Mesenchymal stem cell (in vitro differentiated cells and primary cell): ENCODE measurements at regions not wholly inside any gene's neighbourhood (a gene's known extent, or its start where the extent isn't known, plus 50 kb on each side); places are given as distances from the start of the nearest gene placed in this dataset.

Source experiments
- DNase-seq: peaks from one replicate; pipeline ENCODE4 v3.0.0-alpha.2; 2013
- H2AFZ ChIP-seq: one replicate; pipeline ENCODE4 v1.6.1; 2013; ENCODE audit warnings: low read depth, mild to moderate bottlenecking, control low read depth, inconsistent platforms, low read length, moderate library complexity
- H2AK5ac ChIP-seq: 2 replicates; pipeline ENCODE4 v1.6.1; 2013; ENCODE audit warnings: low read length, moderate library complexity, mild to moderate bottlenecking, inconsistent platforms; ENCODE audit not compliant: severe bottlenecking
- H2BK120ac ChIP-seq: one replicate; pipeline ENCODE4 v1.6.1; 2013; ENCODE audit warnings: low read depth, mild to moderate bottlenecking, inconsistent platforms, low read length, moderate library complexity
- H2BK12ac ChIP-seq, 2 experiments: one replicate each; pipeline ENCODE4 v1.6.1; 2013; ENCODE audit warnings: inconsistent platforms in 2 of 2, low read length in 2 of 2, mild to moderate bottlenecking in 2 of 2, moderate library complexity in 2 of 2, control low read depth in 1 of 2
- H2BK15ac ChIP-seq: one replicate; pipeline ENCODE4 v1.6.1; 2013; ENCODE audit warnings: mild to moderate bottlenecking, low read depth, inconsistent platforms; ENCODE audit not compliant: poor library complexity, severe bottlenecking
- H2BK5ac ChIP-seq: 2 replicates; pipeline ENCODE4 v1.6.1; 2013; ENCODE audit warnings: low read depth, mild to moderate bottlenecking, low read length, control low read depth, inconsistent platforms; ENCODE audit not compliant: poor library complexity, severe bottlenecking
- H3K14ac ChIP-seq, 2 experiments: one replicate each; pipeline ENCODE4 v1.6.1; 2013; ENCODE audit warnings: inconsistent platforms in 2 of 2, low read length in 2 of 2, control low read depth in 1 of 2, mild to moderate bottlenecking in 1 of 2, moderate library complexity in 1 of 2
- H3K18ac ChIP-seq, 2 experiments: one replicate each; pipeline ENCODE4 v1.6.1; 2013; ENCODE audit warnings: inconsistent platforms in 2 of 2, low read length in 2 of 2, control low read depth in 1 of 2, low read depth in 1 of 2, mild to moderate bottlenecking in 1 of 2
- H3K23ac ChIP-seq, 2 experiments: one replicate each; pipeline ENCODE4 v1.6.1; 2013; ENCODE audit warnings: inconsistent platforms in 2 of 2, low read length in 2 of 2, mild to moderate bottlenecking in 2 of 2, moderate library complexity in 2 of 2, control low read depth in 1 of 2
- H3K27ac ChIP-seq: 2 replicates; pipeline ENCODE4 v1.5.1; 2013; ENCODE audit warnings: mild to moderate bottlenecking, moderate library complexity, low read length, control low read depth, inconsistent platforms; ENCODE audit not compliant: poor library complexity, severe bottlenecking
- H3K27me3 ChIP-seq, 2 experiments: 2 replicates each; pipeline versions ENCODE4 v1.6.1 to v1.7.0; 2013; ENCODE audit warnings: low read length in 2 of 2, mild to moderate bottlenecking in 2 of 2, moderate library complexity in 2 of 2, control low read depth in 1 of 2, inconsistent platforms in 1 of 2; ENCODE audit not compliant: control insufficient read depth in 1 of 2, insufficient read depth in 1 of 2
- H3K36me3 ChIP-seq, 2 experiments: 2 replicates each; pipeline versions ENCODE4 v1.6.1 to v1.7.0; 2013; ENCODE audit warnings: low read length in 2 of 2, control low read depth in 1 of 2, inconsistent platforms in 1 of 2, low read depth in 1 of 2, mild to moderate bottlenecking in 1 of 2; ENCODE audit not compliant: insufficient read depth in 2 of 2, control insufficient read depth in 1 of 2
- H3K4ac ChIP-seq, 2 experiments: one replicate each; pipeline ENCODE4 v1.6.1; 2013; ENCODE audit warnings: inconsistent platforms in 2 of 2, low read length in 2 of 2, mild to moderate bottlenecking in 2 of 2, moderate library complexity in 2 of 2, control low read depth in 1 of 2, low read depth in 1 of 2
- H3K4me1 ChIP-seq: 2 replicates; pipeline ENCODE4 v1.6.1; 2013; ENCODE audit warnings: low read depth, low read length, control low read depth; ENCODE audit not compliant: control insufficient read depth, insufficient read depth
- H3K4me2 ChIP-seq: 2 replicates; pipeline ENCODE4 v1.6.1; 2013; ENCODE audit warnings: low read length, mild to moderate bottlenecking, inconsistent platforms; ENCODE audit not compliant: poor library complexity, severe bottlenecking
- H3K4me3 ChIP-seq, 2 experiments: 2 replicates each; pipeline versions ENCODE4 v1.5.1 to v1.7.0; 2013; ENCODE audit warnings: low read length in 2 of 2, mild to moderate bottlenecking in 2 of 2, control low read depth in 1 of 2, low read depth in 1 of 2; ENCODE audit not compliant: insufficient read depth in 1 of 2
- H3K79me1 ChIP-seq: replicated peaks from 2 replicates; pipeline ENCODE4 v1.6.1; 2013; ENCODE audit warnings: mild to moderate bottlenecking, control low read depth, low read length, inconsistent platforms; ENCODE audit not compliant: poor library complexity, severe bottlenecking
- H3K9ac ChIP-seq: 2 replicates; pipeline ENCODE4 v1.7.0; 2013; ENCODE audit warnings: mild to moderate bottlenecking, low read length, moderate library complexity
- H3K9me3 ChIP-seq: 2 replicates; pipeline ENCODE4 v1.7.0; 2013; ENCODE audit warnings: mild to moderate bottlenecking, low read length; ENCODE audit not compliant: control insufficient read depth
- H4K8ac ChIP-seq: one replicate; pipeline ENCODE4 v1.6.1; 2013; ENCODE audit warnings: inconsistent platforms, mild to moderate bottlenecking, low read length, moderate library complexity
- H4K91ac ChIP-seq: one replicate; pipeline ENCODE4 v1.6.1; 2013; ENCODE audit warnings: mild to moderate bottlenecking, low read length, inconsistent platforms
- WGBS: methylation state at CpG from one replicate; pipeline ENCODE4 v1.1.7; 2013; ENCODE audit warnings: mixed read lengths; 5-methylcytosine and 5-hydroxymethylcytosine counted together

DNA sequence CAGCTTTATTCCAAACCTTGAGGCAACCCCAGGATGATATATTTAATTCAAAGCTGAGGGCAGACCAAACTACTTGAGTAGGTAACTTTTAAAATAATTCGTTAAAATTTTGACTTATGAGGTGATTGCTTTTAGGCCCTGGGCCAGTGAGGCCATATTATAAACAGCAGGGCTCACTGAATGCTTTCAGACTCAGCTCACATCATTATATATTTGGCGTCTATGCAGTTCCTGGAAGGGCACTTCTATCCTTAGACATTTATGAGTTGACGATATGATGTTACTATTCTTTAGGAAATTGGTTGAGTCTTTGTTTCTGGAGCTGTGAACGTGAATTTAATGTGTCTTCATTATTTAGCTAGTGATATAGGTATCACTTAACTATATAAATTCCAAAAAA, 400.1 kb downstream of the PDHA2 start:
- Histone ChIP-seq H4K91ac (no peak overlapping the region), H3K9ac (no peak overlapping the region), H3K4me2 (no peak overlapping the region), H2BK5ac (no peak overlapping the region), H3K4me3 (no peak overlapping the region), H3K27me3 (no peaks in the 10 kb centered on the region), H4K8ac (no peak overlapping the region), H3K14ac (no peak overlapping the region), H2BK15ac (no peak overlapping the region), H3K18ac (no peak overlapping the region), H2BK120ac (no peak overlapping the region), H3K9me3 (peaks cover 4% of the 10 kb centered on the region), H2AK5ac (no peak overlapping the region), H2AFZ (no peak overlapping the region), H3K79me1 (no peaks in the 10 kb centered on the region), H3K27ac (no peak overlapping the region), H3K36me3 (no peaks in the 10 kb centered on the region), H3K4ac (no peak overlapping the region), H3K4me1 (no peaks in the 10 kb centered on the region), H3K23ac (no peak overlapping the region), H2BK12ac (no peak overlapping the region)
- WGBS = 91% methylated on average over 3 of the region's 4 CpGs
- DNase-seq = no peak

DNA sequence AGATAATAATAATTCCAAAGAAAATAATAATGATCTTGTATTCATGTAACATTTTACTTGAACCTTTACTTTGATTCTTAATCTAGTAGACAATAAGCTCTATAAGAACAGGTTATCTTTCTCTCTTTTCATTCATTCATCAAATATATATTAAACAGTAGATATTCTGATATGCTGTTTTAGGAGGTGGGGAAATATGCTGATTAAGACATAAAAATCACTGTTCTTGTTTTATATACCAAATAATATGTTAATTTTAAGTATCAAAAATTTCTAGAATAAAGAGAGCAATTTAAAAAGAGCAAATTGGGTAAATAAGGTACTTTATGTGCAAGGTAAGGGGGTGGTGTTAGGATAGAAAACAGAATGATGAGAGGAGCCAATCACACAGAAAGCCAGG, 401.9 kb downstream of the PDHA2 start:
- H3K27ac ChIP-seq = no peak overlapping the region
- no peaks in the 10 kb centered on the region for H3K27me3 ChIP-seq
- no peak overlapping the region for H3K14ac ChIP-seq
- no peak overlapping the region for H4K91ac ChIP-seq
- H3K4ac ChIP-seq = no peak overlapping the region
- H3K79me1 ChIP-seq = no peaks in the 10 kb centered on the region
- H3K9me3 ChIP-seq = peaks cover 4% of the 10 kb centered on the region
- DNase-seq = no peak
- no peak overlapping the region for H4K8ac ChIP-seq
- no peak overlapping the region for H2BK5ac ChIP-seq
- H3K23ac ChIP-seq = no peak overlapping the region
- H2BK12ac ChIP-seq = no peak overlapping the region
- no peaks in the 10 kb centered on the region for H3K36me3 ChIP-seq
- no peak overlapping the region for H3K4me3 ChIP-seq
- H2BK15ac ChIP-seq = no peak overlapping the region
- no peaks in the 10 kb centered on the region for H3K4me1 ChIP-seq
- H2AFZ ChIP-seq = no peak overlapping the region
- H3K18ac ChIP-seq = no peak overlapping the region
- H2BK120ac ChIP-seq = no peak overlapping the region
- no peak overlapping the region for H3K4me2 ChIP-seq
- no peak overlapping the region for H3K9ac ChIP-seq
- H2AK5ac ChIP-seq = no peak overlapping the region

DNA sequence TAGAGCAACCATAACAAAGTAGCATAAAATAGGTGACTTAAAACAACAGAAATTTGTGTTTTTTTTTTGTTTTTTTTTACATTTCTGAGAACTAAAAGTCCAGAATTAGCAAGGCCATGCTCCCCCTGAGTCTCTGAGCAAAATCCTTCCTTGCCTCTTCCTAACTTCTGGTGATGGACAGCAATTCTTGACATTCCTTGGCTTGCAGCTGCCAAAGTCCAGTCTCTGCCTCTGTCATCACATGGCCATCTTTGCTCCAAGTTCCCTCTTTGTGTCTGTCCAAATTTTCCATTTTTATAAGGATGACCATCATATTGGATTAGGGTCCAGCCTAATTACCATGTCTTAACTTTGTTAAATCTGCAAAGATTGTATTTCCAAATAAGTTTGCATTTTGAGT, 407.2 kb downstream of the PDHA2 start:
- Histone ChIP-seq H2BK120ac (no peak overlapping the region), H3K4me2 (no peak overlapping the region), H2AK5ac (no peak overlapping the region), H2AFZ (no peak overlapping the region), H3K4ac (no peak overlapping the region), H3K23ac (no peak overlapping the region), H3K27ac (no peak overlapping the region), H3K79me1 (no peaks in the 10 kb centered on the region), H2BK15ac (no peak overlapping the region), H2BK12ac (no peak overlapping the region), H3K9ac (no peak overlapping the region), H3K27me3 (no peaks in the 10 kb centered on the region), H3K9me3 (no peaks in the 10 kb centered on the region), H4K8ac (no peak overlapping the region), H3K14ac (no peak overlapping the region), H3K4me1 (no peaks in the 10 kb centered on the region), H3K36me3 (no peaks in the 10 kb centered on the region), H3K18ac (no peak overlapping the region), H2BK5ac (no peak overlapping the region), H4K91ac (no peak overlapping the region), H3K4me3 (no peak overlapping the region)
- DNase-seq = no peak

DNA sequence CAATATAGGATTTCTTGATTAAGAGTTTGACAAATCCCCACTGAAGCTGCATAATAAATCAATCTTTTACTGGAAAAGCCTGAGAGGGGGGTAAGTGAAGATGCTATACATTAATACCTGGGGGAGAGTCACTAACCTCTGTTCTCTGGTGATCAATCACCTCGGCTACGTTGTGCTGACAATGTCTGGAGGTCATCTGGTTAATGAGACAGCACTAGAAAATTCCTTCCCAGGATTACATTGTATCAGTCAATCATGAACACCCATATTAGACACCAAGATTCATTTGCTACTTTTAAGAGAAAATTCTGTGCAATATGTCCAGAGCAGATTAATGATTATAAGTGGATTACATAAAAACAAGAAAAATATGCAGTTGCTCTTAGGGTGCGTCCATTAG, 408.3 kb downstream of the PDHA2 start:
- Histone ChIP-seq H3K4me1 (no peaks in the 10 kb centered on the region), H4K8ac (no peak overlapping the region), H3K36me3 (no peaks in the 10 kb centered on the region), H3K4me3 (no peak overlapping the region), H2AK5ac (no peak overlapping the region), H3K79me1 (no peaks in the 10 kb centered on the region), H2AFZ (no peak overlapping the region), H3K23ac (no peak overlapping the region), H3K14ac (no peak overlapping the region), H2BK12ac (no peak overlapping the region), H3K4me2 (no peak overlapping the region), H4K91ac (no peak overlapping the region), H2BK120ac (no peak overlapping the region), H3K27me3 (no peaks in the 10 kb centered on the region), H2BK5ac (no peak overlapping the region), H3K4ac (no peak overlapping the region), H3K9ac (no peak overlapping the region), H3K9me3 (no peaks in the 10 kb centered on the region), H3K27ac (no peak overlapping the region), H3K18ac (no peak overlapping the region), H2BK15ac (no peak overlapping the region)
- WGBS = 78% methylated on average over 3 of the region's 3 CpGs
- DNase-seq = no peak
